A673 (cell line): ENCODE measurements at regions not wholly inside any gene's neighbourhood (a gene's known extent, or its start where the extent isn't known, plus 50 kb on each side); places are given as distances from the start of the nearest gene placed in this dataset.

ENCODE experiments used
- CTCF ChIP-seq: fragments of 300-800, 200-600 bp; sonication (generic); conservative IDR thresholded peaks from 2 replicates; pipeline ENCODE4 v1.5.1; 2017; ENCODE audit warnings: low read depth, mild to moderate bottlenecking, antibody characterized with exemption, low read length, moderate library complexity, mixed read lengths
- EZH2 ChIP-seq: fragments of 200-600 bp; sonication (generic); IDR thresholded peaks from 2 replicates; pipeline ENCODE4 v1.6.1; 2017; ENCODE audit warnings: borderline replicate concordance, low read depth, mild to moderate bottlenecking, mixed read lengths, antibody characterized with exemption, low read length; ENCODE audit not compliant: poor library complexity, severe bottlenecking

- TF ChIP-seq CTCF (no peak), EZH2 (no peak)
Observed at GRCh38 chr17:36864827-36865430, 72.3 kb upstream of the LHX1 start.
